CD4-positive, alpha-beta T cell (primary cell): ENCODE measurements at regions not wholly inside any gene's neighbourhood (a gene's known extent, or its start where the extent isn't known, plus 50 kb on each side); places are given as distances from the start of the nearest gene placed in this dataset.

ENCODE experiments used
- ATAC-seq: fragments of 200-7000 bp; cut with Tn5 transposase; one replicate; pipeline ENCODE4 v1.10.0; 2022; ENCODE audit warnings: mild to moderate bottlenecking; ENCODE audit not compliant: poor library complexity
- CTCF ChIA-PET: fragments of 350-600 bp; sonication (Branson Sonifier 250); formaldehyde crosslinking; loops from one replicate; lab custom pipeline; 2021; ENCODE audit warnings: antibody characterized with exemption, inconsistent platforms; lab: Charles Lee
- POLR2A ChIA-PET: fragments of 350-600 bp; sonication (Branson Sonifier 250); formaldehyde crosslinking; loops from one replicate; lab custom pipeline; 2021; ENCODE audit warnings: antibody characterized with exemption, inconsistent platforms; lab: Charles Lee
- DNase-seq, 14 experiments: peaks; one replicate each; pipeline ENCODE4 v3.0.0-alpha.2; 2013 to 2020; ENCODE audit warnings: mixed read lengths in 2 of 14
- H3K27ac ChIP-seq, 2 donors: one replicate each; pipeline versions ENCODE4 v1.5.1 to v1.7.0; 2013; ENCODE audit warnings: low read length in 2 of 2, low read depth in 1 of 2, mild to moderate bottlenecking in 1 of 2
- H3K27me3 ChIP-seq, 2 experiments: 1 replicate in 1 of 2; 2 replicates in 1 of 2; pipeline versions ENCODE4 v1.6.1 to v1.7.0; 2013; ENCODE audit warnings: low read length in 2 of 2, control low read depth in 1 of 2, mild to moderate bottlenecking in 1 of 2, moderate library complexity in 1 of 2; ENCODE audit not compliant: insufficient read depth in 2 of 2, control insufficient read depth in 1 of 2
- H3K36me3 ChIP-seq: one replicate; pipeline ENCODE4 v1.6.1; 2013; ENCODE audit warnings: low read length, control low read depth; ENCODE audit not compliant: insufficient read depth
- H3K4me1 ChIP-seq: one replicate; pipeline ENCODE4 v1.6.1; 2013; ENCODE audit warnings: low read length, control low read depth; ENCODE audit not compliant: insufficient read depth
- H3K4me3 ChIP-seq: one replicate; pipeline ENCODE4 v1.5.1; 2013; ENCODE audit warnings: mild to moderate bottlenecking, low read length, moderate library complexity
- H3K9me3 ChIP-seq, 2 experiments: 1 replicate in 1 of 2; 2 replicates in 1 of 2; pipeline versions ENCODE4 v1.6.1 to v1.7.0; 2013; ENCODE audit warnings: low read length in 2 of 2, mild to moderate bottlenecking in 2 of 2, control low read depth in 1 of 2, moderate library complexity in 1 of 2; ENCODE audit not compliant: control insufficient read depth in 1 of 2, insufficient read depth in 1 of 2
- H3K27ac Mint-ChIP-seq: one replicate; pipeline ENCODE4 v1.8.0; 2020; ENCODE audit warnings: mixed read lengths
- H3K27me3 Mint-ChIP-seq: one replicate; pipeline ENCODE4 v1.8.0; 2021; ENCODE audit warnings: mixed read lengths
- H3K36me3 Mint-ChIP-seq: one replicate; pipeline ENCODE4 v1.8.0; 2021; ENCODE audit warnings: low read depth, mixed read lengths
- H3K4me1 Mint-ChIP-seq: one replicate; pipeline ENCODE4 v1.8.0; 2021; ENCODE audit warnings: low read depth, mixed read lengths
- H3K4me3 Mint-ChIP-seq: one replicate; pipeline ENCODE4 v1.8.0; 2020; ENCODE audit warnings: mild to moderate bottlenecking, mixed read lengths
- H3K9me3 Mint-ChIP-seq: one replicate; pipeline ENCODE4 v1.8.0; 2020; ENCODE audit warnings: mixed read lengths
- intact Hi-C, 2 experiments: fragments of 100-400 bp; cut with DNase I in 1 of 2; cut with micrococcal nuclease in 1 of 2; formaldehyde crosslinking; loops; one replicate each; pipeline versions ENCODE4 v1.15.1 to v1.9.0; 2023 to 2025; cut with DNase I, micrococcal nuclease
- TF ChIP-seq, protein P1 (sequence below): fragments of 200-600 bp; IDR thresholded peaks from one replicate; pipeline ENCODE4 v1.8.0; 2022; ENCODE audit warnings: antibody characterized with exemption, mild to moderate bottlenecking

GRCh38 chr18:60976976-60977375 lies 356.3 kb upstream of the CDH20 start:
- no peak for DNase-seq
- Histone ChIP-seq H3K27me3 (no peaks in the 10 kb centered on the region), H3K36me3 (no peaks in the 10 kb centered on the region), H3K4me1 (no peaks in the 10 kb centered on the region), H3K27ac (no peak overlapping the region), H3K4me3 (no peak overlapping the region), H3K9me3 (peaks cover 0 to 9% of the 10 kb centered on the region in 2 experiments)
- Mint-ChIP-seq H3K27ac (no peak overlapping the region), H3K4me3 (no peak overlapping the region), H3K36me3 (no peaks in the 10 kb centered on the region), H3K27me3 (no peaks in the 10 kb centered on the region), H3K4me1 (no peaks in the 10 kb centered on the region), H3K9me3 (peaks cover 3% of the 10 kb centered on the region)
- ChIA-PET POLR2A (no interaction called here), CTCF (no interaction called here)
- no peak for ATAC-seq
- intact Hi-C loops, result no loop called here
- TF ChIP-seq, protein P1, sequence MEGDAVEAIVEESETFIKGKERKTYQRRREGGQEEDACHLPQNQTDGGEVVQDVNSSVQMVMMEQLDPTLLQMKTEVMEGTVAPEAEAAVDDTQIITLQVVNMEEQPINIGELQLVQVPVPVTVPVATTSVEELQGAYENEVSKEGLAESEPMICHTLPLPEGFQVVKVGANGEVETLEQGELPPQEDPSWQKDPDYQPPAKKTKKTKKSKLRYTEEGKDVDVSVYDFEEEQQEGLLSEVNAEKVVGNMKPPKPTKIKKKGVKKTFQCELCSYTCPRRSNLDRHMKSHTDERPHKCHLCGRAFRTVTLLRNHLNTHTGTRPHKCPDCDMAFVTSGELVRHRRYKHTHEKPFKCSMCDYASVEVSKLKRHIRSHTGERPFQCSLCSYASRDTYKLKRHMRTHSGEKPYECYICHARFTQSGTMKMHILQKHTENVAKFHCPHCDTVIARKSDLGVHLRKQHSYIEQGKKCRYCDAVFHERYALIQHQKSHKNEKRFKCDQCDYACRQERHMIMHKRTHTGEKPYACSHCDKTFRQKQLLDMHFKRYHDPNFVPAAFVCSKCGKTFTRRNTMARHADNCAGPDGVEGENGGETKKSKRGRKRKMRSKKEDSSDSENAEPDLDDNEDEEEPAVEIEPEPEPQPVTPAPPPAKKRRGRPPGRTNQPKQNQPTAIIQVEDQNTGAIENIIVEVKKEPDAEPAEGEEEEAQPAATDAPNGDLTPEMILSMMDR, result no peak

- no peak for ATAC-seq
- Histone ChIP-seq H3K27ac (no peak overlapping the region), H3K4me3 (no peak overlapping the region), H3K36me3 (no peaks in the 10 kb centered on the region), H3K4me1 (no peaks in the 10 kb centered on the region), H3K9me3 (peaks cover 0 to 4% of the 10 kb centered on the region in 2 experiments), H3K27me3 (no peaks in the 10 kb centered on the region)
- no peaks in the 10 kb centered on the region for H3K36me3 Mint-ChIP-seq
- intact Hi-C loops, result no loop called here
- H3K27me3 Mint-ChIP-seq, result no peaks in the 10 kb centered on the region
- ChIA-PET CTCF (no interaction called here), POLR2A (no interaction called here)
- peaks cover 5% of the 10 kb centered on the region for H3K9me3 Mint-ChIP-seq
- TF ChIP-seq, protein P1, result no peak
- no peak for DNase-seq
- no peak overlapping the region for H3K4me3 Mint-ChIP-seq
- no peak overlapping the region for H3K27ac Mint-ChIP-seq
- H3K4me1 Mint-ChIP-seq, result no peaks in the 10 kb centered on the region
Measured at GRCh38 chr18:60978338-60978737, 354.9 kb upstream of the CDH20 start.

DNA sequence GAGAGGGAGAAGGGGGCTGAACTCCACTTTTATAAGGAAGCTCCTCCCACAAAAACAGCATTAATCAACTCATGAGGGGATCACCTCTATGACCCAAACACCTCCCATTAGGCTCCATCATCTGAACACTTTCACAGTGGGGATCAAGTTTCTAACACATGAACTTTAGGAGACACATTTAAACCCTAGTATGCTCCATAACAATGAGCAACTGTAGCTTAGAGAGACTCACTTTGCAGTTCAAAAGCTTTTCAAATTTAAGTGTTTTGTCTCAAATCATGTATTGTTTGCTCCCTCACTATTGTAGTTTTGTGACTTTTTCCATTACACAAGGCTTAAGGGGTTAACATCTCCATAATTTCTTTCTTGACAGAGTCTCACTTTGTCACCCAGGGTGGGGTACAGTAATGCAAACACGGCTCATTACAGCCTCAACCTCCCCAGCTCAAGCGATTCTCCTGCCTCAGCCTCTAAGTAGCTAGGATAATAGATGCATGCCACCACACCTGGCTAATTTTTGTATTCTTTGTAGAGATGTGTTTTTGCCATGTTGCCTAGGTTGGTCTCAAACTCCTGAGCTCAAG lies 352.7 kb upstream of the CDH20 start:
- TF ChIP-seq, protein P1, result no peak
- Mint-ChIP-seq H3K36me3 (no peaks in the 10 kb centered on the region), H3K27ac (no peak overlapping the region), H3K4me1 (no peaks in the 10 kb centered on the region), H3K27me3 (no peaks in the 10 kb centered on the region), H3K4me3 (no peak overlapping the region), H3K9me3 (peaks cover 5% of the 10 kb centered on the region)
- no peak for ATAC-seq
- H3K27ac ChIP-seq, result no peak overlapping the region
- H3K36me3 ChIP-seq, result no peaks in the 10 kb centered on the region
- ChIA-PET POLR2A (no interaction called here), CTCF (no interaction called here)
- peaks cover 0 to under 1% of the 10 kb centered on the region in 2 experiments for H3K9me3 ChIP-seq
- no peaks in the 10 kb centered on the region for H3K27me3 ChIP-seq
- H3K4me3 ChIP-seq, result no peak overlapping the region
- no peak for DNase-seq
- intact Hi-C loops, result no loop called here
- H3K4me1 ChIP-seq, result no peaks in the 10 kb centered on the region
